ENCODE measurements at regions not wholly inside any gene's neighbourhood (a gene's known extent, or its start where the extent isn't known, plus 50 kb on each side); places are given as distances from the start of the nearest gene placed in this dataset.

- H3K36me3 ChIP-seq (ENCODE audit: insufficient read depth) = no peaks in the 10 kb centered on the region
- H3K9ac ChIP-seq = no peak overlapping the region
- no peak for TF ChIP-seq CTCF (conservative IDR thresholded peaks at IDR 0.05; ENCODE audit: low read depth, low read length)
- H3K4me2 ChIP-seq = no peak overlapping the region
- no peaks in the 10 kb centered on the region for H3K4me1 ChIP-seq (ENCODE audit: low read depth, poor library complexity, severe bottlenecking)
- H2AFZ ChIP-seq (ENCODE audit: low read depth) = no peak overlapping the region; the same call in 1 of the 2 replicates
- no peaks in the 10 kb centered on the region for H4K20me1 ChIP-seq (ENCODE audit: insufficient read depth)
- no peak overlapping the region for H3K4me3 ChIP-seq (IDR thresholded peaks at IDR 0.05; ENCODE audit: insufficient read depth, low read depth, low read length)
- H3K27ac ChIP-seq = no peak overlapping the region
- no peaks in the 10 kb centered on the region for H3K27me3 ChIP-seq (ENCODE audit: insufficient read depth, low read depth)
- no peaks in the 10 kb centered on the region for H3K79me2 ChIP-seq (ENCODE audit: insufficient read depth, low read depth)
Observed at GRCh38 chr7:85508642-85509410, 322.0 kb upstream of the SEMA3D start.

- Histone ChIP-seq H3K79me2 (ENCODE audit: insufficient read depth, low read depth) (no peaks in the 10 kb centered on the region), H4K20me1 (ENCODE audit: insufficient read depth) (no peaks in the 10 kb centered on the region), H3K27ac (no peak overlapping the region), H2AFZ (ENCODE audit: low read depth) (no peak overlapping the region), H3K4me1 (ENCODE audit: low read depth, poor library complexity, severe bottlenecking) (no peaks in the 10 kb centered on the region), H3K4me3 (IDR thresholded peaks at IDR 0.05; ENCODE audit: insufficient read depth, low read depth, low read length) (no peak overlapping the region), H3K36me3 (ENCODE audit: insufficient read depth) (no peaks in the 10 kb centered on the region), H3K9ac (no peak overlapping the region), H3K27me3 (ENCODE audit: insufficient read depth, low read depth) (no peaks in the 10 kb centered on the region), H3K4me2 (no peak overlapping the region)
- no peak for TF ChIP-seq CTCF (conservative IDR thresholded peaks at IDR 0.05; ENCODE audit: low read depth, low read length)
Observed at GRCh38 chr7:85498031-85498430, 311.2 kb upstream of the SEMA3D start.

DNA sequence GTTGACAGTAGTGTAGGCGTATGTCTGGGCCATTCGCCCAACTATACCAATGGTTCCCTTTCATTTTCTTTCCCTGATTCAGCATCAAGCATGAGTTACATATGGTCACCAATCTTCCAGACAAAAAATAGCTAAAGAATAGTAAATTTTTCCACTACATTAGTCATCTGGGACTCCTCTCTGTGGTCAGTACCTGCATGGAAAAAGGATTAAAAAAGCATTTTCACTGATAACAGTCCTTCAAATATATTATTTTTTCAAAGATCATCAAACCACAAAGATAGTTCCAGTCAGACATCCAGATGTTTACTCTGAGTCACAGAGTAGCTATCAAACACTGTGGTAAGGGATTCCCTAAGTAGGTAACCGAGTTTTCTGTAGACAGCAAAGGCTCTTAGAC, 302.6 kb upstream of the SEMA3D start:
- TF ChIP-seq CTCF (conservative IDR thresholded peaks at IDR 0.05; ENCODE audit: low read depth, low read length) = no peak
- no peak overlapping the region for H3K9ac ChIP-seq
- no peak overlapping the region for H2AFZ ChIP-seq (ENCODE audit: low read depth)
- no peaks in the 10 kb centered on the region for H3K79me2 ChIP-seq (ENCODE audit: insufficient read depth, low read depth)
- H3K4me3 ChIP-seq (IDR thresholded peaks at IDR 0.05; ENCODE audit: insufficient read depth, low read depth, low read length) = no peak overlapping the region
- no peaks in the 10 kb centered on the region for H3K36me3 ChIP-seq (ENCODE audit: insufficient read depth)
- no peaks in the 10 kb centered on the region for H3K4me1 ChIP-seq (ENCODE audit: low read depth, poor library complexity, severe bottlenecking)
- no peaks in the 10 kb centered on the region for H3K27me3 ChIP-seq (ENCODE audit: insufficient read depth, low read depth)
- H3K27ac ChIP-seq = no peak overlapping the region
- no peak overlapping the region for H3K4me2 ChIP-seq
- H4K20me1 ChIP-seq (ENCODE audit: insufficient read depth) = no peaks in the 10 kb centered on the region

DNA sequence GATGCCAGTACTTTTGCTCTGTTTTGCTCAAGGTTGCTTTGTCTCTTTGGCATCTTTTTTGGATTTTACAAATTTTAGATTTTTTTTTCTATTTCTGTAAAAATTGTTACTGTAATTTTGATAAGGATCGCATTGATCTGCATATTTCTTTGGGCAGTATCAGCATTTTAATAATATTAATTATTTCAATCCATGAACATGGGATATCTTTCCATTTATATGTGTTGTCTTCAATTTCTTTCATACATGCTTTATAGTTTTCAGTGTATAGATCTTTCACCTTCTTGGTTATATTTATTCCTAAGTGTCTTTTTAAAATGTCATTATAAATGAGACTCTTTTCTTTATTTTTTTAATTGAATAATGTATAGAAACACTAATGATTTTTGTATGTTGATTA, 301.6 kb upstream of the SEMA3D start:
- Histone ChIP-seq H4K20me1 (ENCODE audit: insufficient read depth) (no peaks in the 10 kb centered on the region), H3K4me3 (IDR thresholded peaks at IDR 0.05; ENCODE audit: insufficient read depth, low read depth, low read length) (no peak overlapping the region), H3K9ac (no peak overlapping the region), H2AFZ (ENCODE audit: low read depth) (no peak overlapping the region), H3K27ac (no peak overlapping the region), H3K27me3 (ENCODE audit: insufficient read depth, low read depth) (no peaks in the 10 kb centered on the region), H3K36me3 (ENCODE audit: insufficient read depth) (no peaks in the 10 kb centered on the region; the same call in 1 of the 2 replicates), H3K79me2 (ENCODE audit: insufficient read depth, low read depth) (no peaks in the 10 kb centered on the region), H3K4me2 (no peak overlapping the region), H3K4me1 (ENCODE audit: low read depth, poor library complexity, severe bottlenecking) (no peaks in the 10 kb centered on the region)
- no peak for TF ChIP-seq CTCF (conservative IDR thresholded peaks at IDR 0.05; ENCODE audit: low read depth, low read length)
